Endothelial cell of umbilical vein (primary cell): ENCODE measurements at regions not wholly inside any gene's neighbourhood (a gene's known extent, or its start where the extent isn't known, plus 50 kb on each side); places are given as distances from the start of the nearest gene placed in this dataset.

Source experiments
- CTCF ChIP-seq, 2 donors: IDR thresholded peaks; 1 replicate in 1 of 2; 2 replicates in 1 of 2; pipeline ENCODE4 v1.5.1; 2011; ENCODE audit warnings: low read length in 2 of 2, mild to moderate bottlenecking in 2 of 2, moderate library complexity in 2 of 2, control low read depth in 1 of 2, inconsistent platforms in 1 of 2, low read depth in 1 of 2; ENCODE audit not compliant: insufficient read depth in 1 of 2; ENCODE audit errors: extremely low read depth in 1 of 2
- EZH2 ChIP-seq: IDR thresholded peaks from 2 replicates; pipeline ENCODE4 v1.6.1; 2012; ENCODE audit warnings: borderline replicate concordance, low read depth, mild to moderate bottlenecking, moderate library complexity, low read length, inconsistent platforms; ENCODE audit not compliant: severe bottlenecking
- GATA2 ChIP-seq: IDR thresholded peaks from 2 replicates; pipeline ENCODE4 v1.7.0; 2011; ENCODE audit warnings: low read depth, mild to moderate bottlenecking, moderate library complexity, mixed read lengths, low read length; ENCODE audit not compliant: insufficient read length, insufficient read depth
- MYC ChIP-seq: IDR thresholded peaks from one replicate; pipeline ENCODE4 v1.6.1; 2011; ENCODE audit warnings: mild to moderate bottlenecking, low read depth, low read length
- POLR2AphosphoS5 ChIP-seq: IDR thresholded peaks from 2 replicates; pipeline ENCODE4 v1.6.1; 2012; ENCODE audit warnings: low read depth, mild to moderate bottlenecking, control low read depth, low read length, moderate library complexity; ENCODE audit not compliant: insufficient read depth

GRCh38 chr14:49966971-49967630 is 74.2 kb downstream of the ARF6 start:
- TF ChIP-seq GATA2 (no peak), POLR2AphosphoS5 (no peak), EZH2 (no peak), CTCF (IDR thresholded peaks at IDR 0.05; ENCODE audit: extremely low read depth in 1 of 2, insufficient read depth in 1 of 2, low read depth in 1 of 2, low read length in 2 of 2) (no peak), MYC (no peak)
